ENCODE measurements at regions not wholly inside any gene's neighbourhood (a gene's known extent, or its start where the extent isn't known, plus 50 kb on each side); places are given as distances from the start of the nearest gene placed in this dataset.

DNA sequence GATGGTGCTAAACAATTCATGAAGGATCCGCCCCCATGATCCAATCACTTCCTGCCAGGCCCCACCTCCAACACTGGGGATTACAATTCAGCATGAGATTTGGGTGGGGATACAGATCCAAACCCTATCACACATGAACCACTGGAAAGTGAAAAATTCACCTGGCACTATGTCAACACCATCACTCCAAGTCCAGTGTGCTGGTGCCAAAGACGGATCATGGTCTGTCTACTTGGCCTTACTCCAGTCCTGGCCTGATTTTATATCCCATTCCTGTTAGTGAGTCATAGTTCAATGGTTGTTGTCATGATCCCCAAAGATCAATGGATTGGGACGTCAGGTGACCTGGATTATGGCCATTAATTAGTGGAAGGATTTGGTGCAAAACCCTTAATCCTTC, 147.4 kb upstream of the RPS23 start:
- TF ChIP-seq POLR2AphosphoS5 (IDR thresholded peaks at IDR 0.05; ENCODE audit: low read depth, low read length) (no peak), SIN3A (IDR thresholded peaks at IDR 0.05; ENCODE audit: borderline replicate concordance, insufficient read depth, low read depth, low read length) (no peak), TCF7L2 (IDR thresholded peaks at IDR 0.05; ENCODE audit: low read depth, low read length) (no peak)
- TF ChIP-seq, protein P1, sequence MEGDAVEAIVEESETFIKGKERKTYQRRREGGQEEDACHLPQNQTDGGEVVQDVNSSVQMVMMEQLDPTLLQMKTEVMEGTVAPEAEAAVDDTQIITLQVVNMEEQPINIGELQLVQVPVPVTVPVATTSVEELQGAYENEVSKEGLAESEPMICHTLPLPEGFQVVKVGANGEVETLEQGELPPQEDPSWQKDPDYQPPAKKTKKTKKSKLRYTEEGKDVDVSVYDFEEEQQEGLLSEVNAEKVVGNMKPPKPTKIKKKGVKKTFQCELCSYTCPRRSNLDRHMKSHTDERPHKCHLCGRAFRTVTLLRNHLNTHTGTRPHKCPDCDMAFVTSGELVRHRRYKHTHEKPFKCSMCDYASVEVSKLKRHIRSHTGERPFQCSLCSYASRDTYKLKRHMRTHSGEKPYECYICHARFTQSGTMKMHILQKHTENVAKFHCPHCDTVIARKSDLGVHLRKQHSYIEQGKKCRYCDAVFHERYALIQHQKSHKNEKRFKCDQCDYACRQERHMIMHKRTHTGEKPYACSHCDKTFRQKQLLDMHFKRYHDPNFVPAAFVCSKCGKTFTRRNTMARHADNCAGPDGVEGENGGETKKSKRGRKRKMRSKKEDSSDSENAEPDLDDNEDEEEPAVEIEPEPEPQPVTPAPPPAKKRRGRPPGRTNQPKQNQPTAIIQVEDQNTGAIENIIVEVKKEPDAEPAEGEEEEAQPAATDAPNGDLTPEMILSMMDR (IDR thresholded peaks at IDR 0.05): no peak
- TF ChIP-seq, protein P2, sequence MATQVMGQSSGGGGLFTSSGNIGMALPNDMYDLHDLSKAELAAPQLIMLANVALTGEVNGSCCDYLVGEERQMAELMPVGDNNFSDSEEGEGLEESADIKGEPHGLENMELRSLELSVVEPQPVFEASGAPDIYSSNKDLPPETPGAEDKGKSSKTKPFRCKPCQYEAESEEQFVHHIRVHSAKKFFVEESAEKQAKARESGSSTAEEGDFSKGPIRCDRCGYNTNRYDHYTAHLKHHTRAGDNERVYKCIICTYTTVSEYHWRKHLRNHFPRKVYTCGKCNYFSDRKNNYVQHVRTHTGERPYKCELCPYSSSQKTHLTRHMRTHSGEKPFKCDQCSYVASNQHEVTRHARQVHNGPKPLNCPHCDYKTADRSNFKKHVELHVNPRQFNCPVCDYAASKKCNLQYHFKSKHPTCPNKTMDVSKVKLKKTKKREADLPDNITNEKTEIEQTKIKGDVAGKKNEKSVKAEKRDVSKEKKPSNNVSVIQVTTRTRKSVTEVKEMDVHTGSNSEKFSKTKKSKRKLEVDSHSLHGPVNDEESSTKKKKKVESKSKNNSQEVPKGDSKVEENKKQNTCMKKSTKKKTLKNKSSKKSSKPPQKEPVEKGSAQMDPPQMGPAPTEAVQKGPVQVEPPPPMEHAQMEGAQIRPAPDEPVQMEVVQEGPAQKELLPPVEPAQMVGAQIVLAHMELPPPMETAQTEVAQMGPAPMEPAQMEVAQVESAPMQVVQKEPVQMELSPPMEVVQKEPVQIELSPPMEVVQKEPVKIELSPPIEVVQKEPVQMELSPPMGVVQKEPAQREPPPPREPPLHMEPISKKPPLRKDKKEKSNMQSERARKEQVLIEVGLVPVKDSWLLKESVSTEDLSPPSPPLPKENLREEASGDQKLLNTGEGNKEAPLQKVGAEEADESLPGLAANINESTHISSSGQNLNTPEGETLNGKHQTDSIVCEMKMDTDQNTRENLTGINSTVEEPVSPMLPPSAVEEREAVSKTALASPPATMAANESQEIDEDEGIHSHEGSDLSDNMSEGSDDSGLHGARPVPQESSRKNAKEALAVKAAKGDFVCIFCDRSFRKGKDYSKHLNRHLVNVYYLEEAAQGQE (IDR thresholded peaks at IDR 0.05; ENCODE audit: insufficient read depth in 1 of 2, low read depth in 2 of 2, low read length in 1 of 2): no peak
